ENCODE measurements at regions not wholly inside any gene's neighbourhood (a gene's known extent, or its start where the extent isn't known, plus 50 kb on each side); places are given as distances from the start of the nearest gene placed in this dataset.

- DNase-seq: no peak
These were observed 821.4 kb downstream of the CCSER2 start for GRCh38 chr10:85149766-85150165.

- DNase-seq: no peak
These were observed 823.1 kb downstream of the CCSER2 start for GRCh38 chr10:85151506-85151905.

GRCh38 chr10:85152496-85152895 lies 824.1 kb downstream of the CCSER2 start:
- DNase-seq: no peak

GRCh38 chr10:85152911-85153310 lies 824.5 kb downstream of the CCSER2 start:
- no peak for DNase-seq

- DNase-seq: no peak
These were observed 828.8 kb downstream of the CCSER2 start for GRCh38 chr10:85157206-85157605.

- no peak for DNase-seq
These were observed 839.9 kb downstream of the CCSER2 start for GRCh38 chr10:85168243-85168642.

GRCh38 chr10:85170026-85170425 lies 841.6 kb downstream of the CCSER2 start:
- DNase-seq: no peak

- DNase-seq: no peak
These were observed 847.2 kb downstream of the CCSER2 start for GRCh38 chr10:85175635-85176034.

DNA sequence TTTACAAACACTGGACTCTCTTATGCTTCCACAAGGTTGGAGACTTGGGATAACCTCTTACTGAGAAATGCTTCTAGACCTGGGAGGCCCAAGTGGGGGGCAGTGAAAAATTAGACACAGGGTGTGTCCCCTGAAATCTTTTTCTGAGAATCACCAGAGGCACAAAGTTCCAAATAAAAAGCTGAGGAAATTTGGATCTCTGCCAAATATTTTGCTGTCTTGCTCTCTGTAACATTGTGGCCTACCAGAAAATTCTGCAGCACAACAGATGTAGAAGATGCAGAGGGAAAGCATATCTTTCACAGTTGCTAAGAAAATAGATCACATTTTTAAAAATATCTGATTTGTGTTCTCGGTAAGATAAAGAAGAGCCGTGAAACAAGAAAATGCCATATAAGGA lies 849.4 kb downstream of the CCSER2 start:
- DNase-seq: no peak

DNA sequence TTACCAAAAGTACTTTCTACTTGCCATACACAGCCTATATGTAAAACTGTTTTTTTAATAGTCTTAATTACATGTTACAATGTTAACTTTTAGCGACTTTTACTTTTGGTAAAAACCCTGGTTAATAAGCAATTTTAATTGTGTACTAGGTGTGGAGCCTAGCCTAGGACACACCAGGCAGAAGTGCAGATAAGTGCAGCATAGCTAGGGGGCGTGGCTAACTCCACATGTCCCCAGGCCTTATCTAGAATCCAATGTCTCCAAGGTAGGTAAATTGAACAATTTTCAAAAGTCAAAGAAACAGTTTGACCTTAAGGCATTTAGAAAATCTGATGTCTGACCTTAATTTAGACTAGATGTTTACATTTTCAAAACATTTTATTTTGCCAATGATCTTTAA lies 858.7 kb downstream of the CCSER2 start:
- no peak for DNase-seq

- DNase-seq: no peak
These were observed 860.5 kb downstream of the CCSER2 start for GRCh38 chr10:85188770-85189484.

GRCh38 chr10:85193796-85194195 lies 865.4 kb downstream of the CCSER2 start:
- DNase-seq: no peak

DNA sequence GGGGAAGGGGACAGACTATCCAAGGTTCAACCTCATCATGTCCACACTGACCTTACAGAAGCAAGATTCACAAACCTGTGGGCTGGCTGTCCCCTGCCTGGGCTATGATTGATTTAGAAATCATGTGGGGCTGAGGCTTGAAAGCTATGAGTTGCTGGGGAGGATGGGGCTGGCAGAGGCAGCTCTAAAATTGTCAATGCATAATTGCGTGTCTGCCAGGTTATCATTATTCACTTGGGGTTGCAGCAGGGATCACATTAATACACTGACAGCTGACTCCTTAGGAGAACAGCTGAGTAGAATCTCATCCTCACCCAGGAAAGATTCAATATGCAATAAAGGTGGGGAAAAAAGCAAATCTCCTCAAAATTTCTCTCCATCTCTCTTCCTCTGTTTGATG lies 866.3 kb downstream of the CCSER2 start:
- DNase-seq: no peak

DNA sequence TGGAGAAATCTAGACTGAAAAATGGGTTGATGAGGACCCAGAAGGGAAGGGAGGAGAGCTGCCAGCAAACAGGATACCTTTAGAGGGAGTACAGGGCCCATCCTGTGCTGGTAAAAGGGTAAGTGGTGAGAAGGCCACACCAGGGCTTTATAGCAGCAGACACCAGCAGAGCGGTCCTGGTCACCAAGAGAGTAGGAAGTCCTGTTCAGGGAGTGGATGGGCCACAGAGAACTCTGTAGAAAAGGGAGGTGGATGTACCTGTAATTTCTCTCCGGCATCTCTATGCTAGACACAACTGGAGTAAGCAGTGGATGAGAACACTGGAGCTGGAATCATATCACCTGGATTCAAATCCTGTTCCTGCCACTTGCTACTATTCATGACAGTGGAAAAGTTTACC lies 867.2 kb downstream of the CCSER2 start:
- no peak for DNase-seq

DNA sequence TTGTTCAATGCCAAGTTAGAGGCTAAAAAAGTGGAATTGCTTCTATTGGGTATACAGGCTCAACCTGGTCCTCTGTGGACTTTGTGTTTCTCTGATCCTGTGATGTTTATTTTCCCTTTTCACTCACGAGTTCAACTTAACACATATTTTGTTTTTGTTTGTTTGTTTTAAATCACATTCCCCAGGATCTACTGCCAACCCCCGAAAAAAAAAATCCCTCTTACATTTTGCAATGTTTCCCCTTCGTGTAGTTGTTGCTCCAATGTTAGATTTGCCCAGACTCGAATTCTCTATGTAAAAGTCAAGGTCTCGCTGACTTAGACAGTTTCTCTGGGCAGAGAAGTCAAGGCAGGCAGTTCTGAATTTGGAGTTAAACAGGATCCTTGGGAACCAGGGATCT lies 876.4 kb downstream of the CCSER2 start:
- no peak for DNase-seq

- DNase-seq: no peak
These were observed 884.1 kb downstream of the CCSER2 start for GRCh38 chr10:85212526-85212925.

DNA sequence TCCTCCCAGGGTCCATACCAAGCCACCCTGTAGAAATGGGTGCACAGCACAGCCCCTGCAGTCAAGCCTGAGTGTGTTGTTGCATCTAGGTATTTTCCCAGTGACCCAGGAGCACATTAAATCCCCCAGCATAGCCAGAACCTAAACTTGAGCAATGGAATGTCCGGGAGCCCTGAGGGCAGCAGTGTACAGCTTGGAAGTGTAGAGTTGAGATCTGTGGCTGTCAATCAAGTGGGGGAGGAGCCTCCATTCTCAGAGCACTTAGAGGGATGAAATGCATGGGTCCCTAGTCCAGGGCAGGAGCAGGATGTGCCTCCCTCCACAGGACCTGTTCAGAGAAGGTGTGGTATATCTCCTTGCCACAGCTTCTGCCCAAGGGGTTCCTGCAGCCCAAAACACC lies 885.1 kb downstream of the CCSER2 start:
- DNase-seq: no peak

GRCh38 chr10:85222300-85222699 lies 893.9 kb downstream of the CCSER2 start:
- DNase-seq: no peak

- DNase-seq: no peak
These were observed 896.1 kb downstream of the CCSER2 start for GRCh38 chr10:85224366-85224940.

- DNase-seq: no peak
These were observed 896.9 kb downstream of the CCSER2 start for GRCh38 chr10:85225311-85225710.

DNA sequence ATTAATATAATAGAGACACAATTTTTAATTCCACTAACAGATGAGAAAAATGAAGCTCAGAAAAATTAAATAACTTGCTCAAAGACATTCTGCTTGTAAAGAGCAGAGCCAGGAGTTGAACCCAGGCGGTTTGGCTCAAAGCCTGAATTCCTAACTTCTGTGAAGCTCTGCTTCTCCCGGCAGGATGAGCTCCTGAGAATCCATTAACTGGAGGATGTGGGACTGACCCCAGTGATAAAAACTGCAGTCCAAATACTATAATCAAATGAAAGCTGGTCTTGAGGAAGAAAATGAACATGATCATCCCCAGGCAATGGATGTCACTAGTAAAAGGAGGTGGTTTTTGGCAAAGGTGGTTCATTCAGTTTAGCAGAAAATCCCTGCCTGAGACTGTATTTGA lies 898.2 kb downstream of the CCSER2 start:
- DNase-seq: no peak

- no peak for DNase-seq
These were observed 900.3 kb downstream of the CCSER2 start for GRCh38 chr10:85228726-85229125.

GRCh38 chr10:85231534-85232270 lies 903.3 kb downstream of the CCSER2 start:
- DNase-seq: no peak

DNA sequence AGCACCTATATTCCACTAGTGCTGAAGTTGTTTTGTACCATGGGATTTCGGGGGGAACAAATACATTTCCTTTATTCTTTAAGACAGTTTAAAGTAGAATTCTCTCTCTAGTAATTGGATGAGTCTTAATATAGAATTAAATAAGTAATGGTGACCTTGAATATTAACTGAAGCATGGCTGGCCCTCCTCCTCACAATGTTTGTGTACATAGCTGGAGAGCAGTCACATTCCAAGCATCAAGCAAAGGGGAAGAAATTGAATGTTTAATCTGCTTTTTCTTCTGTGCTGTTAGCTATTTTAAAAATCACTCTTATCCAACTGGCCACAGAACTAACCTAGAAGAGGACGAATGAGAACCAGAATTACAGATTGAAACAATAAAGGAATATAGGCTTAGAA lies 906.9 kb downstream of the CCSER2 start:
- no peak for DNase-seq

Measured in CD4-positive, alpha-beta T cell treated with Interleukin-6 for 4 hours (primary cell).